HG02943 (cell line): ENCODE measurements at regions not wholly inside any gene's neighbourhood (a gene's known extent, or its start where the extent isn't known, plus 50 kb on each side); places are given as distances from the start of the nearest gene placed in this dataset.

Source experiments
- ATAC-seq: cut with Tn5 transposase; IDR thresholded peaks from one replicate; pipeline ENCODE4 v1.9.1; 2021; ENCODE audit warnings: mild to moderate bottlenecking, low read depth, moderate library complexity; ENCODE audit not compliant: unreplicated experiment

DNA sequence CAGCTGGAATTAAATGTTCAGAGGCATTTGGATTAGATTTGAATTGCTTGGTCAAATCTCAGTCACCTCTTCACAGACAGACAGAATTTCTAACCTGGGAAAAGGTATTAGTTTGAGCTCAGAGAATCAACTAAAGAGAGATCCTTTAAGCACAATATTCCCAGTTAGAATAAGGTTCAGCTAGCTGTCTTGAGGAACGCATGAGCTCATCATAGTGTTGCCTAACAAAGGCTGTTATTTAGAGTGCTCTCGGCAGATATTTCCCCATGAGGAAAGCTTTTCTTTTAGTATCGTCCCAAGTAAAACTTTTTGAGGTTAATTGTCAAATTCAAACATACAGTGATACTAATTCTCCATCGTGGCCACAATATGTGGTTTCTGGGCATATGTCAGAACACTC, 269.9 kb downstream of the HLX start:
- no peak for ATAC-seq

DNA sequence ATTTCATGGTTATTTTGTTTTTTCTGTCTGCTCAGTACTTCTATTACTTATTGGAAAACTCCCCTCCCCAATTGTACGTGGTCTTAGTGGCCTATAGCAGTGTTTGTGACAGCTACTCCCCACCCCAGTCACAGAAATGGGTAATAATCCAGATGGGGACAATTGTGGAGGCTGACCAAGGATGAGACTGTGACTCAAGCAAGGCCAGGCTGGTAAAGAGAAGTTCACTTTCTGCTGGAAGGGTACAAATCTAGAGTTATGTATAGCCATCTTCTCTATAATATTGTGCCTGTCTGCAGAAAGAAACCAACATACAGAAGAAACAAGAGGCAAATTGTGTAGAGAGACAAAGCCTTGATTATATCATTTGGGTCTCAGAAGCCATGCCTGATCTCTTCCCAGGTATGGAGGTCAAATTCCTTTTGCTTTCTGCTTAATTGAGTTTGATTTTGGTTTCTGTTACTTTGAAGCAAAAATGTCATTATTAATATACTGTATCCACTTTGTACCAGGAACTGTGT, 270.4 kb downstream of the HLX start:
- no peak for ATAC-seq

DNA sequence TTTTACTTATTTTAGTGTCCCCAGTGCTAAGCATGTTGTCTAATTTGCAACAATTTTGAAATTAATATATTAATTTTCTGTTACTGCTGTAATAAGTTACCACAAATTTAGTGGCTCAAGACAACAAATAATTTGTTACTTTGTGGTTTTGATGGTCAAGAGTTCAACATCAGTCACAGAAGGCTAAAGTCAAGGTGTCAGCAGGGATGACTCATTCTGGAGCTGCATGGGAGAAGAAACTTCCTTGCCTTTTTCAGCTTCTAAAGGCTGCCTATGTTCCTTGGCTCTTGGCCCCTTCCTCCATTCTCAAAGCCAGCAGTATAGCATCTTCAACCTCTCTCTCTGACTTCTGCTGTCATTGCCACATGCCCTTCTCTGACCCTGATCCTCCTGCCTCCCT, 271.8 kb downstream of the HLX start:
- no peak for ATAC-seq

DNA sequence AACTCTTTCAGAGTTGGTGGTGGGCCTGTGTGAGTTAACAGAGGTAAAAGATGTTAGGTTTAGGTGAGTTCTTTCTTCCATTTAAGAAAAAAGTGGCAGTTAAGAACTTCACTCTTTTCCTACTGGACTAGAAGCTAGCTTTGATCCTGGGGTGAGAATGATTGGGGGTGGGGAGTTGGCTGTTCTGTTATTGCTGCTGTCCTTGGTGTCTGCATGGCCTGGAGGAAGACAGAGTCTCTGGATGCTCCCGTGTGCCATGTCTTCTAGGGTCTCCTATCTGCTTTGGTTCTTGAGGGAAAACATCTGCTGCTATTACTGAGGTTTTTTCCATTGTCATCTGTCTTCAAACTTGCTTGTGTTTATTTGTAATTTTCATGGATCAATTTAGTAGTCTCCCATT, 275.7 kb downstream of the HLX start:
- no peak for ATAC-seq

DNA sequence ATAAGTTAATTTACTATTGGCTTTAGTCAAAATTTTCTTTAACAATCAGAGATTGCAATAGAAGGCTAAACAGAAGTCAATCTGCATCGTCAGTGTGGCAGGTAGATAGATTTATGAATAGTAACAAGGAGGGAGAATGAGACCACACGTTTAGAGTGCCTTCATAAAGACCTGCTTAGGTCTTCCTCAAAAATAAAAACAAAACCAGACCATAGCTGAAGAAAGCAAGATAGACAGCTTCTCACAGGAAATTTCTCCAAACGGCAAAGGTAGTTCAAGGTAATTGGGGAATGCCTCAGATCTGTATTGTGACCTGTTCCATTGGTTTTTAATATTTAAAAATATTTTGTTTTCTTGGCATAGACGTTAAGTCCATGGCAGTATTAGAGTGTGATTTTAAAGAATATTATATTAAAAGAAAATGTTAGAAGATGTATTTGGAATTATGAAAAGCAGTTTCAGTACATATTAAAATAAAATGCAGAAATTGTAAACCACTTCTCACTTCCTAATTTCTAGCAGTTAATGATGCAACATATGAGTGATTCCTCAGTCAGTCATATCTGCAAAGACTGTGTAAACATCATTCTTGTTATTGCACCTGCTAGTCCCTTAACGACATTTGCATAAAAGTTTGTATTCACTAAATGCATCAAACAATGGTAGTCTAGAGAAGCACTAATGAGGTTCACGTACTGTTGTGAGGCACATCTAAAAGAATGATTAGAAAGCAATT, 278.0 kb downstream of the HLX start:
- ATAC-seq: no peak

DNA sequence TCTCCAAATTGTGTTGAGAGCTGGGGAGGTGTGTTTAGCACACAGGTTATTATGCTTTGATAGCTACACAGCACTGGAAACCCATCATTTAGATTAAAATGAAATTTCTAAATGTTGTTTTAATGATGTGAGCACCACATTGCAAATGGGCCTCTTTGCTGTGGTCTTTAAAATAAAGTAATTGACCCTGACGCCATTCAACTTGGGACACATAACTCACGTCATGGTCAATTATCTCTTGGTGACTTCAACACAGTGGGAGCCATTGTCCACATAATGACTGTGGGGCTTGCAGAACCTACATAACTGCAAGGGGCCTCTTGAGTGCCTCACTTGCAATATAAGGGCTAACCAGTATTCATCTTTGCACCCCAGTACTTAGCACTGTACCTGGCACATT, 280.4 kb downstream of the HLX start:
- no peak for ATAC-seq

DNA sequence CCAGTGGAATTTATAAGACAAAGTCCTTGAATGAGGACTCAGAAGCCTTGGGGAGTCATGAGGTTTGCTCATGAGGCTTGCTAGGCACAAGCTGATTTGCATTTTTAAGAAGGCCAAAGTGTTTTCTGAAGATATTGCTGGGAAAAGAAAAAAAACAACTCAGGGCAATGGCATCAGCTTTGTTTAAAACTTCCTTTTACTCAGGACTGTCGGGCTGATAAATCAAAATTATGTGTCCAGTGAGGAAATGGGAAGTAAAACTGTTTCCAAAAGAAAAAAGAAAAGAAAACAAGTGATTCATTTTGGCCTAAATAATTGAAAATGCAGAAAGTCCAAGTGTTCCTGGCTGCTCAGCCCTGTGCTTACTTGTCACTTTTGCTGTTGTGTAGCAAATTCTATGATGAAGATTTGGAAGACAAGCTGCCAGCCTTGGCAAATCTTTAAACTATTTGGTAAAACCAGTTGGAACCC, 282.4 kb downstream of the HLX start:
- no peak for ATAC-seq

DNA sequence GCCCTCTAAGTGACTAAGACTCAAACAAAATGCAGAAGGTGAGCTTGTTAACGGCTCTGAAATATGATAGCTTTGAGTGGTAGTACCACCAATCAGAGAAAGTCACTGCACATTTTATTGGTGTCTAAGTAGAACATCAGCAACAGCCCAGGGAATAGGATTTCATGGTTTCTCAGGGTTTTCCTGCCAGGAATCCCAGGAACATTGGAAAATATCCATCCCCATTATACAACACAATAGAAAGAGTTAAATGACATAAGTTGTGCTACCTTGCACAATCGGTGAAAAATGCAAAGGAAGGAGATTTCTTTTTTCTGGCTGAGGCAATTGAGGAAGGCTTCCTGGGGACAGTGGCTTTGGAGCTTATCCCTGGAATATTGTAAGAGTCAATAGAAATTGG, 283.1 kb downstream of the HLX start:
- no peak for ATAC-seq

DNA sequence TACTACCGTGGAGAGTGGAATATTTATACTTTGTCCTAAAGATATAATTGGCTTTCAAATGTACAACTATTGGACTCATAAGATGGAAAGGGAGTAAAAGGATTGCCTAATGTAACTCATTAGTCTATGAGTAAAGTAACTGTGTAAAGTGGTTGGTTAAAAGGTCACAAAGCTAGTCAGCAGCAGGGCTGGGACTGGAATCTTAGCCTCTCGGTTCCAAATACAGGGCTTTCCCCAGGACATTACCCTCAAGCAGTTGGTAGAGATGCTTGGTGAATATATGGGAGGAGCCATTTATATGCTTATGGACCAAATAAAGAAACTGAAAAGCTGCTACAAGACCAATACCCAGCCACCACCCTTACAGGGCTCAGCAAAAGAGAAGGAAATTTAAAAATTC, 283.7 kb downstream of the HLX start:
- no peak for ATAC-seq

DNA sequence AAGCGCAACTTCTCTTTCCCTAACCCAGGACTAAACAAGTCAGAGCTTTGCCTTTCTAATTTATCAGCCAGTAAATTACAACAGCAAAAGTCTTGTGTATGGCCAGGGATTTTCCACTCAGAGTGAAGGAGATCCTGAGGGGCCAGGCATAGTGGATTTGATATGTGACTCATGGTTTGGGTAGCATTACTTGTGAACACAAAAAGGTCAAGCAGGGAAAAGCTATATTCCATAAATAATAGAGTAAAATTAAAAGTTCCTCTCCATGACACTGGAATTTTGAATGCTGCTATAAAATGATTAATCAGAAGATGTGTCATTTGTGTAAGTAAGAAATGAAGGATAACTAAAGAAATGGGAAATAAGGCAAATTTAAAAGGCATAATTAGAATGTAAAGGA, 284.8 kb downstream of the HLX start:
- no peak for ATAC-seq

DNA sequence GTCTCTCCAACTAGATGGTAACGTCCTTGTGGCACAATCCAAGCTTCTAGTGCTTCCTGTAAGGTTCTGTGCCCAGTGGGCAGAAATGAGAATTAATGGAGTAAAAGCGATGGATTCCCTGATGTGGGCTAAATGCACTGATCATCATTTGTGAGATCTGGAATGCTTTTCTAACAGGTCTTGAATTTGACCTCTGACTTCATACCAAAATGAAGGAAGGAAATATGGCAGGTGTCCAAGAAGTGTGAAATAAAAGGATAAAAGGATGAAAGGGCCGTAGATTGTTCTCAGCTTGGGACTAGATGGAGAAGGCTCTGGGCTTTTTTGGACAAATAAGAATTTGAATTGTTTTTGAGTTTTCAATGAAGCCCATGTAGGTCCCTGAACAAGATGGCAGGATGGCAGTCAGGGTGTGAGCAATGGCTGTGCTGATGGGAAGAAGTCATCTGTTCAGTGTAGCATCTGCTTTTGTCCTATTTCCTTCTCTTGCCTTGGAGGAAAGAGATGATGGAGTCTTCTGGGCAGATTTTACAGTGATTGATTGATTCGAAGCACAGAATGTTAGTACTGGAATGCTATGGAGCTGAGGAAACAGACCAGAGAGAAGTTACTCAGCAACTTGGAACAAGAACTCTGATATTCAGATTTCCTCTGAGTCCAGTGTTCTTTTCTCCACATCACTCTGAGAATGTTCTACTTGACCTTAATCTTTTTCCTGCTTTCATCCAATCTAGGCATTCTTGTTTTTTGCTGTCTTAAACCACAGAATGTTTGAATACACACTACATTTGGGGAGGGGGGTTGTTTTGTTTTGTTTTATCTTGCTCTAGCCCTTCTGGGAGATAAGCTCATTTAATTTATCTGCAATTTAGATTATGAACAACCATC, 286.0 kb downstream of the HLX start:
- ATAC-seq: no peak

DNA sequence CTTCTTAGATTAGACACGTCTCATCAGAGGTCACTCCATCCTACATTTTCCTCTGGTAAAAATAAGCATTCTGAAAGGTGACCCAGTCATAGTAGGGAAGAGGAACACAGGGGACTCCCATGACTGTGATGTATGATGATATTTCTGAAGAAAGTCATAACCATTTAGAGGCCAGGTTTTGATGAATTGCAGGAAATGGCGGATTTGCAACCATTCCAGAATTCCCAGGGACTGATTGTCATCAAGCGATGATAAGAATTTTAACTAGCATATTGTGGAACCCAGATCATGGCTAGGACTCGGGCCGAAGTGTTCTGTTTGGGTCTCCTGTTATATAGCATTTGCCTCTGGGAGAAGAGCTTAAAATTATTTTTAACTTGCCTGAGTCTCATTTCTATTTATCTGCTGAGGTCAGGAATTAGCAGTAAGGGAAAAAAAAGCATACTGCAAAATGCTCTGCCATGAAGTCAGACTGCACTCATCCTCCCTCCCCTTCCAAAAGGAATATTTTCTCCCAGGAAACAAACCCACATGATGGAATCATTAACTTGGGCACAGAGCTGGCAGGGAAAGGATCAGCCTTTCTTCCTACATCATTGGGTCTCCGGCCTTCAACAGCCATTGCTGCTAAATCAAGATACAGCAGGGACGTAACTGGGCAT, 286.7 kb downstream of the HLX start:
- no peak for ATAC-seq

DNA sequence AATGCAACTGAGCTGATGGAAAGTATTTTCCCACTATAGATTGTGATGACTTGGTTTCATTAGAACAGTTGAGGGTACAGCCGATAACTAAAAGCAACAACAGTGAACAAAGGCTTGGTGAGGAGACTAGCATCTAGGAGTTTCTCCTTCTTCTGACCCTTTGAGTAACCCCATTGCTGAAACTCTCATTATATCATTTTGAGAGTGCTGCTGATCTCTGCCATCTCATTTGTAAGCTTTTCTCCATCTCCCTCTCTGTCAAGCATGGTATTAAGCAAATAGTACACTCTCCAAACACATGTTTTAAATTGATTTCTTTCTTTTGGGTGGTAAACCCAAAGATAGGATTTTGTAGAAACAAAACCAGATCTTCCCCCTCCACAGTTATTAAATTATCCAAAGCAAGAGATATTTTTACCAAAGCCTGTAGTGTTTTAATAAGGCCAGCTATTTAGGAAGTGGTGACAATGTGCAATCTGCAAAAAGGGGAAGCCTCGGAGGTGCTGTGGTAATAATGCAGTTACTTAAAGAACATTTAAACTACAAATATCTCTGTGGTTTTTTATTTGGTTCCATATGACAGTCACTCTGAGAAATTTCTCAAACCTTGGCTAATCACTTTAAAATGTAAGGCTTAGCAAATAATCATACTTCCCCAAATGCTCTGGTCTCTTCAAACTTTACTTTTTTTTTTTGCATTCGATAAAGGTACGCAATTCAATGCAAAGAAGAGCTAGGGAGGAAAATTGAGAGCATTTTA, 287.5 kb downstream of the HLX start:
- ATAC-seq: no peak

DNA sequence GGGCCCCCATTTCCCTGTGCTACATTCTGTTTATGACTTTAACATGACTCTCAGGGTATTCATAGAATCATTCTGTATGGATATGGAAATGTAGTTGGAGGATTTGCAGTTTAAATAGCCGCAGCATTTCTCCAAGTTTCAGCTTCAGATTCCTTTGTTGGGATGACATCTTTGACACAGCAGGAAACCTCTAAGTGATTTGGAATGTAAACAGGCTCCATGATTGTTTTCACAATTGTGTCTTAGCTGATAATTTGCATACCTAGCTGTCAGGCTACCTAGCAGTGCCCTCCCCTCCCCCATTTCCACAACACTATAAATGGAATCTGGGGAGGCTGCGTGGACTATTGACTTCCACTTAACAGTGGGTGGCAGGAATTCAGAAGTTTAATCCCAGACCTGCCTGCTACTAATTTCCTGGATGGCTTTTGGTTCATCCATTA, 290.2 kb downstream of the HLX start:
- no peak for ATAC-seq

DNA sequence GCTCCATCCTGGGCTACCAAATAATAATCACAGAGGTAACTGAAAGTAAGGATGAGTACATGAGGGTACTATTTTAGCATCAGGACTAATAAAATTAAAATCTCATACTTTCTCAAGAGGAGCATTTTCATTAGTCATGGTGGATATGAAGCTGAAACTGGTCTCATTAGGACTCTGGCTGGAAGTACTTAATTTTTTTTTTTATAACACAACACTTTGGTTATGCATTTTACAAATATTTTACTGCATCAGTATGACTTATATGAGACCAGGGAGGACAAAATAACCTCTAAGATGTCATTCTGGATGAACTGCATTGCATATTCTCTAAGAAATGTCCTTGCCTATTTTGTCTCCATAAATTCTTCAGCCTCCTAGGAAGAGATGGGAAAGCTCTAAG, 290.9 kb downstream of the HLX start:
- ATAC-seq: no peak

DNA sequence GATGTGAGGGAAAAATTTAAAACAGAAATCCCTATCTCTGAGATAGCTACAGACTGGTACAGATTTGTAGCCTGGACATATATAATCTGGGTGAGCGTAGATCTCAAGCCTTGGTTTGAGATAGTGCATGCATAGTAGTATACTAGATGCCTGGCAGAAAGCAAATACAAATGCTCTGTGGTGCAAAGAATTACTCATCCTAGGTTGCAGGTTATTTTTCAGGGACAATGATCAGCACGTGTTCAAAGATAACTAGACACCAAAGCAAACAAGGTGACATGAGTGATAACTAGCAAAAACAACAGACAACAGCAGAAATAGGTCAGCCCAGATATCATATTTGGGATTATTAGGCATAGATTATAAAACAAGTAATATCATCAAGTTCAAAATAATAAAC, 292.5 kb downstream of the HLX start:
- ATAC-seq: no peak

DNA sequence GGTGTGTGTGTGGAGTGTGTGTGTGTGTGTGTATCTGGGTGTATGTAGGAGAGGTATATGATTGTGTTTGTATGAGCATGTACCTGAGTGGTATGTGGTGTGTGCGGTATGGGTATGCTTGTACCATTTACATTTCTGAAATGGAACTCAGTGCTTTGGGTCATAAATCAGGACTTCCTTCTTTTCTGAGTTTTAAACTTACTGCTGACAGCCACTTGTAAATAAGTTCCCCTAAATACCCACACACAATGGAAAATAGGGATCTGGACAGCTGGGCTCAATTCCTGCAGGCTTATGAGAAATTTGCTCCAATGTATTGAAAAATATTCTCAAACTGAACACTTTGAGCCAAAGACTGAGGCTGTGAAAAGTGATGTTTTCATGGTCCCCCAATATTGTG, 293.6 kb downstream of the HLX start:
- ATAC-seq: no peak

DNA sequence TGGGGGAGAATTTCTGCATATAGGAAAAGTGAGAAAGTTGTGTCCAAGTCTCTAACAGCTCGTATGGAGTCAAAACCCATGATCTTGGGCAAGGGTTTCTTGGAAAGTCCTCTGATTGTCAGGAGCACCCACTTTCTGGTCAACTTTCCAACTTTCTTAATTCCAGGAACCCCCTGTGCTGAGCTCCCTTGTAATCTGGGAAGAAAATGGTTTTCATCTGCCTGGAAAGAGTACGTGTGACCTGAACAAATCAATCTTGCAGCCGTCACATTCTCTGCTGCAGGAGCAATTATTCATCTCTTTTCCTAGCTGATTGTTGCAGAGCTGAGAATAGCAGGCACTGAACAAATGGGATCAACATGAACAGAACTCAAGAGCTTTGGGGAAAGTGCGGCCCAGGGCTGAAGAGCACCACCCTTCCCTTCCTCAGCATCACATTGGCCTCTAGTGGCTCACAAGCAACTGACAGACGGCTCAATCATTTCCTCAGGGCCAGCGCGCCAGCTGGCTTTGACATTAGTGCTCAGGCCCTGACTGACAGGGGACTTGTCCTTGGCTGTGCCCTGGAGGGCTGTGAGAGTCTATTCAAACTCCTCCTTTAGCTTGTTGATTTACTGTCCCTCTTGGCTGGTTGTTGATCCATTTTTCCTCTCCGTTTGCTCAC, 295.2 kb downstream of the HLX start:
- no peak for ATAC-seq

DNA sequence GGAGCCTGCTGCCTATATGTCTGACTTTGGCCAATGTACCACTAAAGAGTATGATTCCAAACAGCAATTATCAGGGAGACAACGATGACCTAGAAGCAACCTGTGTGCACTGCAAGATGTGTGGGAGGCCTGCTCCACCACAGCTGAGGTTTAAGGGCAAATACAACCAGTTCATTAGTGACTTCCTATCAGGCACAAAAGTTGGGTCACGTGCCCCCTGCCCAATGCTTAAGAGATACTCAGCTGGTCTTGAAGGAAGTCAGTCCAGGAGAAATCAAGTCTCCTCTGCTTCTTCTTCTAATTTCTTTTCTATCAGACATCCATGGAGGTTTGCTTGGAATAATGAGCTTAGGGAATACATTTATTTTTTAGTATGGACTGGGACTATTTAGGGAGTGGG, 296.0 kb downstream of the HLX start:
- no peak for ATAC-seq
